Jurkat, Clone E6-1 (cell line): ENCODE measurements at regions not wholly inside any gene's neighbourhood (a gene's known extent, or its start where the extent isn't known, plus 50 kb on each side); places are given as distances from the start of the nearest gene placed in this dataset.
A peak's percentile ranks its signal among the peaks of the same experiment; 100 is the strongest.

Experiments used
- DNase-seq: peaks from one replicate; pipeline ENCODE4 v3.0.0-alpha.2; 2011; ENCODE audit warnings: low read depth, low spot score
- H3K4me3 ChIP-seq: 2 replicates; pipeline ENCODE4 v1.5.1; 2011; ENCODE audit warnings: mild to moderate bottlenecking, low read length, control low read depth, moderate library complexity

DNA sequence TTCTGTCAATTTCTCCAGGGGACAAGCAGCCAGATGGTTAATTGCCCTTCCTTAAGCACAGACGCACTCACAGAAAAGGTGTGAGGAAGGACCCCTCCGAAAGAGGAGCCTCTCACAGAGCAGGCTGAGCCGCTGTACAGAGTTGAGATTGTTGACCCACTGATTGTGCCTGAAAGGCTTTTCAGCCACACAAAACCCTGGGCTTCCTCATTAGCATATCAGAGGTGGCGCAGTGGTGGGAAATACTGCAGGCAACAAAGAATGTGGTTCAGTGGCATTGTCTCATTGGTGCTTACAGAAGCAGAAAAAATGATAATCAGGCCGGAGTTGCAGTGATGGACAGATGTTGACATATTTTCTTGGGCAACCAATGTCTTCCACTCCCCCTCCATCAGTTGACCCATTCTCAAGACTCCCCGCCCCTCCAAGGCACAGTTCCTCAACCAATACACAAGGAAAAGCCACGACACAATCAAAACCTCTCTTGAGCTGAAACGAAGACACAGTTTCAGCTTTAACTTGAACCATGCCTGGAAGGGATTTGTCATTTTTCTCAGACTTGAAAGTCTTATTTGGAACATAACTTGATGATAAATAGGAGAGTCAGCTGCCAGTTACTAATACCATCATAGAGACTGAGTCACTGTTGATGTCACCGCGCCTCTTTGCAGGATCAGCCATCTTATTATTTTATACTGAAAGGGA is 53.1 kb downstream of the ATXN3L start:
- no peak for DNase-seq
- H3K4me3 ChIP-seq = no peak overlapping the region

- no peak overlapping the region for H3K4me3 ChIP-seq
- no peak for DNase-seq
These were observed 54.2 kb downstream of the ATXN3L start for GRCh38 chrX:13265549-13266132.

GRCh38 chrX:13265111-13265510 is 54.7 kb downstream of the ATXN3L start:
- no peak overlapping the region for H3K4me3 ChIP-seq
- DNase-seq = no peak

- H3K4me3 ChIP-seq = no peak overlapping the region
- DNase-seq = no peak
These were observed 56.1 kb downstream of the ATXN3L start for GRCh38 chrX:13263560-13264251.

GRCh38 chrX:13261348-13261747 is 58.5 kb downstream of the ATXN3L start:
- no peak overlapping the region for H3K4me3 ChIP-seq
- no peak for DNase-seq

- DNase-seq = no peak
- H3K4me3 ChIP-seq = no peak overlapping the region
These were observed 59.3 kb downstream of the ATXN3L start for GRCh38 chrX:13260598-13260997.

GRCh38 chrX:13258725-13259124 is 61.1 kb downstream of the ATXN3L start:
- no peak for DNase-seq
- no peak overlapping the region for H3K4me3 ChIP-seq

DNA sequence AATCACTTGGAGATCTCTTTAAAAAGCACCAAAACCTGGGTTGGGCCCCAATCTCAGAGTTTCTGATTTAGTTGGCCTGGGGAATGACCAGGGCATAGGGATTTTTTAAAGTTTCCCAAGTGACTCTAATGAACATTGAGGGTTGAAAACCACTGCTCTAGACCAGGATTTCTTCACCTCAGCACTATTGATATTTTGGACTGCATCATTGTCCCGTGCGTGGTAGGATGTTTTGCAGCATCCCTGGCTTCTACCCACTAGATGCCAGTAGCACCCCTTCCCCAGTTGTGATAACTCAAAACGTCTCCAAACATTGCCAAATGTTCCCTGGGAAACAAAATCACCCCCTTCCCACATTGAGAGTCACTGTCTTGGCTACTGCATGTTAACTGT is 61.8 kb downstream of the ATXN3L start:
- no peak overlapping the region for H3K4me3 ChIP-seq
- no peak for DNase-seq

- peak; percentile 45 for DNase-seq
- H3K4me3 ChIP-seq = no peak overlapping the region
These were observed 62.4 kb downstream of the ATXN3L start for GRCh38 chrX:13257223-13258051.

GRCh38 chrX:13256603-13257002 is 63.2 kb downstream of the ATXN3L start:
- no peak overlapping the region for H3K4me3 ChIP-seq
- no peak for DNase-seq

- no peak overlapping the region for H3K4me3 ChIP-seq
- DNase-seq = peak; percentile 11
These were observed 65.0 kb downstream of the ATXN3L start for GRCh38 chrX:13254870-13255269.

DNA sequence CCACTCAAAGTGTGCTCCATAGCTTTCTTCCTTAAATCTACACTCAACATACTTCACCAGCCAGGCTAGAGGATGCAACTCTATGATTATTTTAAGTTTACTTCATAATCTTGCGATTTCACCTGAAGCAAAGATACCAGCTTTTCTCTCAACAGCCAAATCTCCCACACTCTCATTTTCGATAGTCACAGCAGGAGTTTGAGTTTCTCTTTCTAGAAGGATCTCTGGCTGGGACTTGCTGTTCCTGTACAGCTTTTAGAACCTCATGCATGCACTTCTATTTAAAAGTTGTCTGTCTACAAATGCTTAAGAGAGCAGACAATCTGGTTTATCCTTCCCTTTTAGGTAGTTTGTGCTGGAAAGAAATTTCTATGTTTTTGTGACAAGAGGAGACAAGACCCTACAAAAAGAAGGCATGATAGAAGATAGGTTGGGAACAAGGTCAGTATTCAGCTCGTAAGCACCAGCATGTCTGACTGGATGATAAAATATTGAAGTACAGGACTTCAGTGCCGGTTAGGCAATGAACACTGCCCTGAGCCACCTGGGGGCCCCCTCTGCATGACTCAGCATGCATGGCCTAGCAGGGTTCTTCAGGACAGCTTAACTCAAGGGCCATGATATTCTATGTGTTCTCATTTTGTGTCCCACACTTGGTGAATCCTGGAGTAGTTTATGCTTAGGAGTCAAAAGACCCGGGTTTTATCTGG is 65.6 kb downstream of the ATXN3L start:
- no peak overlapping the region for H3K4me3 ChIP-seq
- no peak for DNase-seq

DNA sequence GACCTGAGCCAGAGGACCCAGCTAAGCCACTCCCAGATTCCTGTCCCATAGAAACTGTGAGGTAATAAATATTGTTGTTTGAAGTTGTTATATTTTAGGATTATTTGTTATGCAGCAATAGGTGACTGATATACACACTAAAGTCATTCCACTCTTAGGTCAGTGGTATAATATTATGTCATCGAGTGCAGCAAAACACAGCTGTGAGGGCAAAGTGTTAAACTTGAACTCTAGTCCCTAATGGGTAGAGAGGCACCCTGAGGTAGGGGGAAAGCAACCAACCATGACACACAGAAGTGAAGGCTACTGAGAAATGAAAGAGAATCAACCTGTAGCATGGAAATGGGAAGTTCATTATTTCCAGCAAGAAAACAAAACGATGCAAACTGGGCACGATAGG is 66.6 kb downstream of the ATXN3L start:
- no peak overlapping the region for H3K4me3 ChIP-seq
- no peak for DNase-seq

DNA sequence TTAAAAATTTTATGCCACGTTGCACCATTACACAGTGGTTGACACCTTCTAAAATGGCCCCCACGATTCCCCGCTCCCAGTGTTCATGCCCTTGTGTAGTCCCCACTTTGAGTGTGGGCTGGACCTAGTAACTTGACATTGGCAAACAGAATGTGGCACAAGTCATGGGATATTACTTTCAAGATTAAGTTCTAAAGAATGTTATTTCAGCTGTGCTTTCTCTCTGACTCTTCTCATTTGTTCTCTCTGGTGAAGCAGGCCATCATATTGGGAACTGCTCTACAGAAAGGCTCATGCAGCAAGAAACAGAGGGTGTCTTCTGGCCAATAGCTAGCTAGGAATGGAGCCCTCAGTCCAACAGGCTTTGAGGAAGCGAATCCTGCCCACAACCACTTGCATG is 67.1 kb downstream of the ATXN3L start:
- DNase-seq = no peak
- H3K4me3 ChIP-seq = no peak overlapping the region

DNA sequence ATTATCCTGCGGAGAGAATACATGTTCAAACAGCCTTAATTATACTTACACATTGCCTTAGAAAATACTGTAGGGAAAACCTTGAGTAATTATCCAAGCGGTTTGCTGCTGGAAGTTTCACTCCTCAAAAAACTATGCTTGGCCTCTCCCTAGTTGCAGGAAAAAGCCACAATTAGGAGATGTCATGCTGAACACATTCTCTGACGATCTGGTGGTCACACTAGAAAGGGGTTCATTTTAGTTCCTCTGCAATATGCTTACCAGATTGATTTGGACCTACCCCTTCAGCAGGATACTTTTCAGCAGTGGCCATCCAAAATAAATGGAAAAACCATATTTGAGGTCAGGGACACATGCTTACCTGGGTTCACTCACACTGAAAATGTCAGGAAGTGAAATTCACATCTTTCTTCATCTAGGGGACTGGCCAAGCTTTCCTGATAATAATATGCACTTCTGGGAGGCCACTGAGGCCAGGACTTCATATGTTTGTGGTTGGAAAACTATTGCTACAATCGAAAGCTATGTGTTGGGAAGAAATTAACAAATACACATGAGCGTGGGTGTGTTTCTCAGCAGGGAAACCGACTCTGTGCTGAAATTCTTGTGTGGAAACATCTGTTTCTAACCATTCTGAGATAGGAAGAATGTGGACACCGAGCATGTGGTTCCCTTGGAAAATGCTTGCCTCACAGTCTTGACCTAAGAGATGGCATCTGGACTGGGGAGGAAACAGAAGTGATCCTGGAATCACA is 68.8 kb downstream of the ATXN3L start:
- no peak overlapping the region for H3K4me3 ChIP-seq
- no peak for DNase-seq

DNA sequence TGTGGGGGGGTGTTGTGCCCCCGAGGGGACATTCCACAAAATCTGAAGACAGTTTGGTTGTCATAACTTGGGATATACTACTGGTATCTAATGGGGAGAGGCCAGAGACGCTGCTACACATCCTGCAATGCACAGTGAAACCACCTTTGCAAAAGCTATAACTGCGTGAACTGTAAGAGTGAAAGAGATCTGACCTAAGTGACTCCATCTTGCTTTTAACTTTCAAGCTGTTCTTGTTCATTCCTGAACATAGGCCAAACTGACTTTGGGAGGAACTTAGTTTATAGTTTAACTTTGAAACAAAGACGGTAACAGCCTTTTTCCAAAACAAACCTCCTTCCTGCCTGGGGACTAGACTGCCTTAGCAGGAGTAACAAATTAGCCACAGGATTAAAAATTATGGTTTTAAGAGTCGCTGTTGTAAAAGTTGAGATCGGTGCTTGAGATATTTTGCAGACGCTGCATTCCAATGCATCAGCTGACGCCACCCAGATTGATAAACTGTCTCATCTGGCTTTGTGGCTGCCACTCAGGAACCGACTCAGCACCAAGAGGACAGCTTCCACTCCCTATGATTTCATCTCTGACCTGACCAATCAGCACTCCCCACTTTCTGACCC is 70.9 kb downstream of the ATXN3L start:
- no peak for DNase-seq
- no peak overlapping the region for H3K4me3 ChIP-seq

DNA sequence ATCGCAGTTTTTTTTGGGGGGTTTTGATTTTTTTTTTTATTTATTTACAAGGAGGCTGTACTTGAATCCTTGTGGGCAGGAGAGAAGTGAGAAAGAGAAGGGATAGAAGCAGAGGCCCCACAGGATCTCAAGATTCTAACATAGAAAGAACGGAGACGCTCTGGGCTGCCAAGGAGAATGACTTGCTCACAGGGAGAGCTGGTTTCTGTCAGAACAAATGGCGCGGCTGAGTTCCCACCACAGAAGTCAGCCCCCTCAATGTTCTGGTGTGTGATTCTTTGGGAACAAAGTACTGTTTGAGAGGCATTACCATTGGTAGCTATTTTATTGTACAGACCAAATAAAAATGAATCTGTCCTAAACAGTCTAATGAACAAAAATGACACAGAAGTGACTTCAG is 80.6 kb downstream of the ATXN3L start:
- DNase-seq = no peak
- H3K4me3 ChIP-seq = no peak overlapping the region

DNA sequence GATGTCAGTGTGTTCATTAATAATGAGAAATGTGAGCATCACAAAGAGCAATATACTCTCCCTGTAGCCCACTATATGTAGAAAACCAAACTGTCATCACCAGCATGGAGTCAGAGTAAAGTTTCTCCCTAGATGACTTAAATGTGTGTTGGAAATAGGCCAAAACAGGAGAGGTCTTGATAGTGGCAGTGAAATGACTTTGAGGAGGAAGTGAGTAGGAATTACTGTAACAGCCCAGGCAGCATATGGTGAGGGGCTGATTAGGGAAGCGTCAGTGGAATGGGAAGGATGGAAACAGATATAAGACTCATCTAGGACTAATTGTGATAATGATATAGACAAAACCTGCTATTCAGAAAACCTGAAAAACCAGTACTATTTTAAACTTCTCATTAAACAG is 83.9 kb downstream of the ATXN3L start:
- no peak for DNase-seq
- H3K4me3 ChIP-seq = no peak overlapping the region
